Sciatic nerve (tissue), 2 donors: ENCODE measurements at regions not wholly inside any gene's neighbourhood (a gene's known extent, or its start where the extent isn't known, plus 50 kb on each side); places are given as distances from the start of the nearest gene placed in this dataset.
"Not testable (repeated sequence)": the region's sequence is repeated elsewhere in the genome, so short reads cannot be mapped to it uniquely, and the experiment has no call there.

Experiments used
- ATAC-seq: fragments of 200-7000 bp; cut with Tn5 transposase; one replicate; pipeline ENCODE4 v1.9.1; 2020; ENCODE audit warnings: mild to moderate bottlenecking, moderate library complexity
- DNase-seq: peaks from one replicate; pipeline ENCODE4 v3.0.0-alpha.2; 2020; ENCODE audit warnings: low spot score
- intact Hi-C: fragments of 100-400 bp; cut with DNase I; formaldehyde crosslinking; loops from one replicate; pipeline ENCODE4 v1.14.2; 2022
- donor health status: DM: no; HTN: no; CAD: no.
- donor health status: DM: no; HTN: no; CAD: no.

DNA sequence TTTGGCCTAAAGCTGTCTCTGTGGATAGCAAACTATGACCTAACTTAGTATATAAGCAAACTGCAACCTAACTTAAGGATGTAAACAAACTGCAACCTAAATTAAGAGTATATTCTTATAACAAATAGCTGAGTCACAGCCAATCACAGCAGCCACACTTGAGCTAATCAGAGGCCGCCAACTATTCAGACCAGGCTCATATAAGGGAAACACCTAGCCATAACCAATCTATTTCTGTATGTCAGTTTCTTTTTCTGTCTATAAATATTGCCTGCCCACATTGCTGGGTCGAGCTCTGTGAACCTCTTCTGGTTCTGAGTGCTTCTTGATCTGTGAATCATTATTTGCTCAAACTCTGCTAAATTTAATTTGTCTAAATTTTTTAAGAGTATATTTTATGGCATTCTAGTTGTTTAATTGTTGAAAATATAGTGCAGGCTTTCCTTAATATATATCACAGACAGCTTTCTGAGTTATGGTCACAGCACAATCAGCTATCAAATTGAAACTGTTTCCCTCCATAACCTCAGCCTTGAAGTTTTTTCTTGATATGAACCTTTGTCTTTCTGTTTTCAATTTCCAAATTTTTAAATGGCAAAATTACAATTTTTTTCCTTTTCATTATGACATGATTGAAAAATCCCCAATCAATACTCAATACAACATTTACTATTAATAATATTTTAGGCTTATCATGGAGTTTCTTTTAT, 327.1 kb upstream of the NUDT12 start:
- intact Hi-C loops, result no loop called here
- ATAC-seq (no peak), DNase-seq (no peak)

DNA sequence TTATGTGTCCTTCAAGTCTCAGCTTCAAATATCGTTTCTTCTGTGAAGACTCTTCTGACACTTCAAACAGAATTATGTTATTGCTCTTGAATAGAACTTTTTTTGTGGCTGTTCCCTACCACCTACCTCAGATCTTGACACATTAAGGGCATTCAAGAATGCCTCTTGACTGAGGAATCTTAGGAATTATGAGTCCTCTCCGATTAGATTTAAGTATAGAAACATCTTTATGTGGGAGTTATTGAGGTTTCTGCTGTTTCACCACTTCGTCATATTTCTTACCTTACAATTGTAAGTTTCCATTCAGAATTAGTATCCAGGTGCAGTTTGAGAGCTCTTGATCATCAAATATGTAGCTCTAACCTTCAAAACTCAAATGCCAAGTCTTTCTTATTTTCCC, 324.2 kb upstream of the NUDT12 start:
- no peak for ATAC-seq
- DNase-seq, result no peak
- intact Hi-C loops, result no loop called here

DNA sequence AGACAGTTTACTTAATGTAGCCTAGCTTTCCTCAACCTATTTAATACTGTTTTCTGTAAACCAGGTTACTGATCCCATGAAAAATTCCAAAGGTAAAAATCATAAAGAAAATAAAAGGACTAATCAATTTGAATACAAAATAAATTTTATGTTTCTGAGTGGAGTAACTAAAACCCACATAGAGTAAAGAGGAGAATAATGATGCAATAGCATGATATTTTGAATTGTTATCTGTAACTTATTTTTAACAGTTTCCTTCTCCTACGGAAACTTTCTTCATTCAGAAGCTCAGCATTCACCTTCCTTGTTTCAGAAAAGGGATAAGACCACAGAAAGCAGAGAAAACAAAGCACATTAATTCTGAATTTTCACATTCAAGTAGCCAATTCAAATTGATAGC, 320.6 kb upstream of the NUDT12 start:
- ATAC-seq, result no peak
- no peak for DNase-seq
- intact Hi-C loops, result no loop called here

DNA sequence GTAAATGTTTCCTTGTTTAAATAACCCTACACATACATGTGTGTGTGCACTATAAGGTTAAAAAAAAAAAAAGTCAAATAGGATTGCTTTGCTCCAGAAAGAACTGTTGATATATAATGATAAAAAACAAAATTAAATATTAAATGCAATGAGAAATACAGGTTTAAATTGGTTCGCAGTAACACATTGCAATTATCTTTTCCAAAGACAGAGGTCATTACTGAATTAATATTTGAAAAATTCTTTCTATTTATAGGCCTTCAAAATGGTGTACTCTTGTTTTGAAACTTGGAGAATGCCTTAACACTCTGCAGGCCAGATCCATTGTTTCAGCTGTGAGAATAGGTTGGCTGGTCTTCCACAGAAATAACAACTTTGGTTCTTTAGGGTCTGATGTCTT, 319.0 kb upstream of the NUDT12 start:
- ATAC-seq, result no peak
- intact Hi-C loops, result no loop called here
- DNase-seq, result no peak

DNA sequence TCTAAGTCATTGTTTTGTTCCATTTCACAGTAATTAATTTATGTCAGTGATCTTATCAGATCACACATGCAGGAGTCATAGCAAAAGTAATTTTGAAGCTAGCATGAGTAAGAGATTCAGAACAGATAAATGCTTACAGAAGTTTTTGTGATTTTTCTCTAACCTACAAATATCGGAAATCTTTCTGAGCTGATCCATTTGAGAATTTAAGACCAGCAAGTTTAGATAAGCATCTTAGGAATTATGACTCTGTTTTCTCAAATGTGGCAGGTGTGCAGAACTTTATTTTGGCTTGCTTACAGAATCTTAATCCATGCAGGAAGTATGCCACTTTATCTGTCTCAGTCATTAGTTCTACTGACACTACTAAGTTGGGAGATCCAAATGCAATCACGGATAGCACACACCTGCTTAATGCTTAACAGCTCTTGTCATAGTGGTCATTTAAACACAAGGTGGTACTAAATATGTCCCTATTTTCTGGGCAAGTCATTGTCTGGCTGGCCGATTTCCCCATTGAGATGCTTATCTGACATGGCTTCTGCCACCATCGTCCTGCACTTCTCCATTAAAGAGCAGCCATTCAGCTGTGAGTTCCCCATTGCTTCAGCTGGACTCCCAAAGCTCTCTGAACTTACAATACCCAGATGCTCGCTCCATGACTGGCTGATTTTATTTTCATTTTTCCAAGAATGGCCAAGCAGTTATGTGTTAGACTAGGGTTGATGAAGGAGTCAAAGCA, 305.4 kb upstream of the NUDT12 start:
- ATAC-seq, result no peak
- DNase-seq, result no peak
- intact Hi-C loops, result no loop called here

DNA sequence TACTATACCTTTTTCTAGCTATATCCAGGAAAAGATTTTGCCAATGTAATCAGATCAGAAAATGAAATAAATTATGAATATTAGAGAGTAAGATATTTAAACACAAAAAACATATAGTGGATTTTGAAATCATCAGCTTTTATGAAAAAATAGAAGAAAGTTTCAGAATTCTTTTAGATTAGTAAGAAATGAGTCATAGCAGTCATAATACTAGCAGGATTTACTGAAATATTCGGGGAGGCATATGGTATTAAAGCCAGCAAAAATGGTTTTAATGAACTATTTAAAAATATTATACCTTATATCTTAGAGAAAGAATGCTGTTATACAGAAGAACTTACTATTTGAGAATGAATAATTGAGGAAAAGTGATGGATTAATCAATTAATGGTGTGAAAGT, 303.6 kb upstream of the NUDT12 start:
- ATAC-seq, result no peak
- DNase-seq, result no peak
- intact Hi-C loops, result no loop called here

DNA sequence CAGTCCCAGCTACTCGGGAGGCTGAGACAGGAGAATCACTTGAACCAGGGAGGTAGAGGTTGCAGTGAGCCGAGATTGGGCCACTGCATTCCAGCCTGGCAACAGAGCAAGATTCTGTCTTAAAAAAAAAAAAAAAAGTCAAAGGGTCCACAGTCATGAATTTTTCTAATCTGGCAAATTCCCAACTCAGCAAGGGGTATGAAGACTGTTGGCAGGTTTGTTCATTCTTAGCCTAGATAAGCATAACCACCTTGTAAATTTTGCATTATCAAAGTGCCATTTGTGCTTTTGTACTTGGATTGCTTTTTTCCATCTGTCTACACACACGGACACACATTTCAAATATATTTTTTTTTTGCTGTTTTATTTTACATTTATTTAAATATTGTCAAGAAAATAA, 299.8 kb upstream of the NUDT12 start:
- intact Hi-C loops, result no loop called here
- ATAC-seq, result no peak
- DNase-seq, result no peak

DNA sequence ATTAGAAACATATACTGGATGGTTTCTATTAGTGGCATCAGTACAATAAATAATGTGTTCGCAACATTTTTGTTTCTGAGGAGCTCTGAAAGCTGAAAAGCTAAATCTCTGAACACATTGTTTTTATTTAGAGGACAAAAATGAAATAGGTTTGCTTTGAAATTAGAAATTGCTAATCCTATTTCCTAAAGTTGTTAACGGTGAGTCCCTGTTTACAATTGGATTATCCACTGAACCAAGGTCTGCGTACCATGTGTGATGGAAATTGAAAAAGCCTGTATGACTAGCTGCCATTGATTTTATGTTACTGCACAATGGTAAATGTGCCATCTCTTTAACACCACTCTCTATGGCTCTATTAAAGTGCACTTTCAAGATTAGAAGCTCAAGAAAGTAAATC, 297.7 kb upstream of the NUDT12 start:
- intact Hi-C loops, result no loop called here
- no peak for ATAC-seq
- no peak for DNase-seq

DNA sequence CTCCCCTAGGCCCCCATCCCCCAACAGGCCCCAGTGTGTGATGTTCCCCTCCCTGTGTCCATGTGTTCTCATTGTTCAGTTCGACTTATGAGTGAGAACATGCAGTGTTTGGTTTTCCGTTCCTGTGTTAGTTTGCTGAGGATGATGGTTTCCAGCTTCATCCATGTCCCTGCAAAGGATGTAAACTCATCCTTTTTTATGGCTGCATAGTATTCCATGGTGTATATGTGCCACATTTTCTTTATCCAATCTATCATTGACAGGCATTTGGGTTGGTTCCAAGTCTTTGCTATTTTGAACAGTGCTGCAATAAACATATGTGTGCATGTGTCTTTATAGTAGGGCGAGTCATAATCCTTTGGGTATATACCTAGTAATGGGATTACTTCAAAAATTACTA, 295.8 kb upstream of the NUDT12 start:
- DNase-seq, ATAC-seq, intact Hi-C loops: not testable (repeated sequence)

DNA sequence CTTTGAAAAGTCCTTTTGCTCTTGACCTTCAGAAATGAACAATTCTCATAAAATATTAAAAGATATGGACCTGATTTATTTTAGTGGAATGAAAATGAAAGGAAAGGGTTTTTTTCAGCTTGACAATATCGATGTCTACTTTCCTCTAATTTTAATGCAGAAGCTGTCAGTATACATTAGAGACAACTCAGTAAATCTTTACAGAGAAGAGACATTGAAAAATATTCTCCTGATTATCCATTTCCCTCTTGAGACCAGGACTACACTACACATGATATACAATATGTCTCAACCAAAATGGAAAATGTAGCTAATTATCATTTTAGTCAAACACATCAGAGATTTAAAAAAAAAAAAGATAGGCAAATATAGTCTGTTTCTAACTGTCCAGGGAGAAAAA, 288.5 kb upstream of the NUDT12 start:
- ATAC-seq, result no peak
- intact Hi-C loops, result no loop called here
- DNase-seq, result no peak

DNA sequence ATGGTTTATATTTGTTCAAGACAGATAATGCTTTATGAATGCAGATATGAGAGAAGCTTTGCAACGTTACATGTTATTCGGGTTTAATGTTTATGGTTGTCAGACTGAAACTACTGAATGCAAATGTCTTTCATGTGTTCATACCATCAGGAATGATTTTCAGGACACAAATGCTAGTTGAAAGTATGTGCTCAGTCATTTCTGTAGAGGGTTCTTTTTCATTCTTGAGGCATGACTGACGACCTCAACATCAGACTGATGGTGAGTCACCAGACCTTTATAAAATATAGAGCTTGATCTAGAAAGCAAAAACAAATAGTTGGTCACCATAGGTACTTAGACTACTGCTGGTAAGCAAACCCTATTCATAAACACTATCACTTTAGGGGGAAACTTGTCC, 287.3 kb upstream of the NUDT12 start:
- intact Hi-C loops, result no loop called here
- DNase-seq (no peak), ATAC-seq (no peak)

DNA sequence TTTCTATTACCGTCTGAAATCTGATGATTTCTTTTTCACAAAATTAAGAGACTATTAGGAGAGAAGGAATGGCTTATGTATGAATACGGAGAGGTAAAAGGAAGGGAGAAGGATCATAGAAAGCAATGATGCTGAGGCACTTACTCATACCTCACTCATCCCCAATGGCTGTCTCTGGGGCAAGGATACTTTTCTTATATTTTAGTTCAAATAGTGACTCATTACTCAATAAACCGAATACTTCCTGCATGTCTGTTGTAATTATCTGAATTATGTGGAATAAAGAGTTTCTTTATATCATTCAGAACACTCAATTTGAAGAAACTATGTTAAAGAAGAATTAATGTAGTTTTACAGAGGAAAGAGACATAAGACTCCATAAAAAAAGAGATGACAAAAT, 284.5 kb upstream of the NUDT12 start:
- ATAC-seq (no peak), DNase-seq (no peak)
- intact Hi-C loops, result no loop called here

DNA sequence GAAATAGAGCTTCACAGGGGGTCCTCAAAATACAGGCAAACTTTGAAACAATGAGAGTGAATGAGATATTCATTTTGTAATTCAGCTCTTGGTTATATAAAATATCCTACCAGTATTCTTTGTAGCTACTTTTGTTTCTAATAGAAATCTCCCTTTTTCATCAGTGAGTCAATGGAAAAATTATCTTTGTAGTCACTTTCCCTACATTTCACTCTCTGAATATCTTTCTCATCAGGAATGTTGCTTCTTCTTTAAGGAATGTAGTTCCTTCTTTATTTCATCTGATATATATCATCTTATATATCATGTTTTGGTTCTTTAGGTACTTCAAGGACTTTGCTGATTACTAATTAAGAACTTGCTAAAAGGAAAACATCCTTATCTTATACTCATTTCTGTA, 280.3 kb upstream of the NUDT12 start:
- no peak for DNase-seq
- ATAC-seq, result no peak
- intact Hi-C loops, result no loop called here

DNA sequence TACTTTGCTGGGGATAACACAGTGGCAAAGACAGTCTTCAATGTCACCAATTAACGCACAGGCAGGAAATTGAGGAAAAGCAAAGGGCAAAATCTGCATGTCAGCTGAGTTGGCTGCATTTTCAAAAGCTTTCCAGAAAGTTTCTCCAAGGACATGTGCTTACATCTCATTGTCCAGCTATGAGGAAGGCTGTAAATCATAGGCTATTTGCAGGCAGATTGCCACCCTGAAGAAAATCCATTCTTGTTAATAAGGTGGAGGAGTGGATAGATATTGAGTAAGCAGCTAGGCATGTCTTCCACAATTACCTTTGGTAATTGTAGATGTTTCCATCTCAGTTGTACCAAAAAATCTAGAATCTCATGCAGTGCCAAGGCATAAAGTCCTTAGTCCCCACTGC, 278.0 kb upstream of the NUDT12 start:
- intact Hi-C loops, result no loop called here
- DNase-seq, result no peak
- no peak for ATAC-seq

DNA sequence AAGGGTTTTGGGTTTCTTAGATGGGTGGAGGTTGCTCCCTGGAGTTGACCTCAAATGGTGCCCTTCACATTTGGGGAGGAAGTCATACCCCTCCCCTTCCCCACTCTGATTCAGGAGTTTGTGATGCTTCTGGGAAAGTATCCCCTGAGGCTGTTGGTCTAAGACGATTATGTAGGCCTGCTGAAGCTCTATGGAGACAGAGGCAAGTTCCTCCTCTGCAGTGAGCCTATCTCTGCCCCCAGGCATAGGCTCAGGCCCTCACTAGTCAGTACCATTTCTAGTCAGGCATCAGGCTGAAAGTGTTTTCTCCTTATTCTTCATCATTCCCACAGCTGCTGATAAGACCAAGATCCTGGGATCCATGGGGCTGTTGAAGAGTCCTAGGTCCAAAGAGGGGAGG, 271.6 kb upstream of the NUDT12 start:
- ATAC-seq (no peak), DNase-seq (no peak)
- intact Hi-C loops, result no loop called here

DNA sequence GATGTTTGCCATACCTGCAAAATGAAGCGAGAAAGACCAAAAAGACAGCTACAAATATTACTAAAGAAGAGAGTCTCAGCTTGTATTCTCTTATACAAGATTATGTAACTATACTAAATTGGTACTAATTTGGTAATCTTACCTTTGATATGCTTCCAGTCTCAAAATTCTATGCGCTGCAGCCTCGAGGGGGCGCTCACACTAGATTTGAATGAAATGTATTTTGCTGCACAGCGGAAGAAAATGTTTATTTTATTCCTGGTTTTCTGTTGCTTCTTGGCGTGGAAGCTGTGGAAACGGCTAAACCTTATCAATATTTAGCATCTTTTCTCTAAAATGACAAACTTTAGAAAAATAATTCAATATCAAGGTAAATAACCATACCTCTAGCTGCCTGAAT, 267.0 kb upstream of the NUDT12 start:
- DNase-seq (no peak), ATAC-seq (no peak)
- intact Hi-C loops, result no loop called here

DNA sequence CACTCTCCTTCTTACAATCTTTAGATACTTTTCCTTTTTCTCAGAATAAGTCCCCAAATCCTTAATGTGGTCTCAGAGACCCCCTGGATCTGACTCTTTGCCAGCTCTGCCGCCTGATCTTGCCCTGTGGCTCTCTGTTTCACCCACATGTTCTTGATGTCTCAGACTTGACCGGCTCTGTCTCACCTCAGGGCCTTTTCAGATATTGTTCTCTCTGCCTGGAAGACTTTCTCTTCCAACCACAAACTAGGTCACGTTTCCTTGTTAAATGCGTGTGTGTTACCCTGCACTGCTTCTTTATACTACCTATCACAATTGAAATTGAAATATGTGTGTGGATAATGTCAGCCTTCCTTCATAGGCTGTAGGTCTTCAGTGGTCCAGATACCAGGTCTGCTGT, 265.4 kb upstream of the NUDT12 start:
- ATAC-seq (no peak), DNase-seq (no peak)
- intact Hi-C loops, result no loop called here

DNA sequence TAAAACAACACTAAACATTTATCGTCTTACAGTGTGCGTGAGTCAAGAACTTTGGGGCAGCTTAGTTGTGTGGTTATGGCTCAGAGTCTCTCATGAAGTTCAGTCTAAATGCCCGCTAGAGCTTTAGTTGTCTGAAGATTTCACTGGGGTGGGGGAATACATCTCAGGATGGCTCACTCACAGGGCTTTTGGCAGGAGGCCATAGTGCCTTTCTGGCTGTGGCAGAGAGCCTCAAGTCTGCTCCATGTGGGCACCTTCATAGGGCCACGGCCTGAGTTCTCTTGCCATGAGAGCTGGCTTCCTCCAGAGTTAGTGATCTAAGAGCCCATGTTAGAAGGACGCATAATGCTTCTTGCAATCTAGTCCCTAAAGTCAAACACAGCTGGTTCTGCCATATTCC, 258.8 kb upstream of the NUDT12 start:
- no peak for ATAC-seq
- intact Hi-C loops, result no loop called here
- no peak for DNase-seq

DNA sequence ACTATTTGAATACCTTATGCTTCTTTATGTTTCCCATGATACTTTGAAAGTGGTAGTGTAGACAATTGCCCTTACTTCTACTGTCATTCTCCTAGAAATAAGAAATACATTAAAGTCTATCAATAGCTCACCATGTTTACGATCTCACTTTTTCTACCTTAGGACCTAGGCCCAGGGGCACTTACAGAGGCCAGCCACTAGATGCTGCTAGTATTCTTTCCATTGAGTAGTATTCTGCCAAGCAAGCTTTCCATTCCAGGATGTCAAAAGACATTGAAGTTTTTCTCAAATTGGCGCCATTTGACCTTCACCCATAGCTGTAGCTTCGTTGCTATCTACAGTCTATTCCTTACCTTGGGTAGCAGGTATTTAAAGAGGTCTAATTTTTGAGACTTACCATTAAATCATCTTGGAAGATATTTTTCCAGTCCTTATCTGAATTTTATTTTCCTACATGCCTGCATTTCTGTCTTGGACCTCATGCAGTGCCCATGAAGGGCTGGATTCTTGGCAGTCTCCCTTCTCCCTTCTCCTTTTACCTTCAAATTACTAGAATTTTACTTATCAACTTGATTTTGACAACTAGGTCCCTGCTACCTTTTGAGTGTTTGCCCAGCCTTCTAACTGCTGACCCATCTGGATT, 246.0 kb upstream of the NUDT12 start:
- ATAC-seq (peak; percentile 84), DNase-seq (no peak)
- intact Hi-C loops, result no loop called here

DNA sequence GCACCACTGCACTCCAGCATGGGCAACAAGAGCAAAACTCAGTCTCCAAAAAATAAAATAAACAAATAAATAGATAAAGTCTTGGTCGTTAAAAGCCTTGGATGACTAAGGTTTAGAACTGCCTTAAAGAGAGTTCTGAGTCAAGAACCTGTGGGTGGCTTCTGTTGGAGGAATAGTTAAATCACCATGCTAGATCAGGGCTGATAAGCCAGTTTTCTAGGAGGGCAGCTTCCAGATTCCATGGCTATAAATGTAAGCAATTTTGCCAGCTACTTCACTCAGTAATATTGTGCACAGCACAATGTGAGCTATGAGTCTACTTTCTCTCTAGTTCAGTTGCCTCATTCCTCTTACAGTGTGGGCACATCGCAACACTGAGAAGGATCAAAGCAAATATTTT, 242.1 kb upstream of the NUDT12 start:
- ATAC-seq, result no peak

DNA sequence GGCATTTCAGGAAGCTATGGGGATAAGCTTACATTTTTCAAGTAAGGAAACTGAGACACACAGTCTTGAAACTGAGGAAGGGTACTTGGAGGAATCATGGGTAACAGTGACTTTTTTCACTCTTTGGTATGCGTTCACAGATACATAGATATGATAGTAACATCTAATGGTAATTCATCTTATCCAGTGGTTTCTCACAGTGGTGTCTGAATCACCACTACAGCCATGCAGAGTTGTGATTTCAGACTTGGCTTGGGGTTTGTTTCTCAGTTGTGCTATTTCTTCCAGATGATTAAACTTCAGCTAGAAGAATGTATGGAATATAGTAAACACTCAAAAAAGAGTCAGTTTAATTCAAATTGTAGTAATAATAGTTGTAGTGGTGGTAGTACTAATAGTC, 239.1 kb upstream of the NUDT12 start:
- ATAC-seq (no peak), DNase-seq (no peak)
- intact Hi-C loops, result no loop called here

More for the DNA sequence above, 242.1 kb upstream of the NUDT12 start:
- intact Hi-C loops, result no loop called here
- DNase-seq, result no peak
